ENCODE measurements at regions not wholly inside any gene's neighbourhood (a gene's known extent, or its start where the extent isn't known, plus 50 kb on each side); places are given as distances from the start of the nearest gene placed in this dataset.
"Not testable (repeated sequence)": the region's sequence is repeated elsewhere in the genome, so short reads cannot be mapped to it uniquely, and the experiment has no call there.

DNA sequence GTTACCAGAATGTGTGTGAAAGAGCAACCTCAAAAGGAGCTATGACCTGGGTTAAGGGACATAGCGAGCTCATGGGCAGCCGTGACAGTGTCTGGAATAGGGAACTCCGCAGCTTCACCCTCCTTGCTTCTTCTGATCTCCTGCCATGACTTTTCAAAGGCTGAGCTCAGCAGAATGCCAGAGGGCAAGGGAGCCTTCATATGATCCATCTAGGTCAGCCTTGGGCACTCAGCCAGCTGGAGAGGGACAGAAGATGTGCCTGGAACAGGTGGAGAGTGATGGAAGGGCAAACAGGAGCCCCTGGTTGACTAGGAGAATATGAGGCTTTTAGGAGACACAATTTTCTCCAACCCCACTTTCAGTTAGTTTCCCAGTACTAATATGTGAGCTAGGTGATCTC lies 352.8 kb upstream of the FRG2C start:
- DNase-seq (ENCODE audit: low read depth in 3 of 3, low spot score in 2 of 3) = not testable (repeated sequence)

DNA sequence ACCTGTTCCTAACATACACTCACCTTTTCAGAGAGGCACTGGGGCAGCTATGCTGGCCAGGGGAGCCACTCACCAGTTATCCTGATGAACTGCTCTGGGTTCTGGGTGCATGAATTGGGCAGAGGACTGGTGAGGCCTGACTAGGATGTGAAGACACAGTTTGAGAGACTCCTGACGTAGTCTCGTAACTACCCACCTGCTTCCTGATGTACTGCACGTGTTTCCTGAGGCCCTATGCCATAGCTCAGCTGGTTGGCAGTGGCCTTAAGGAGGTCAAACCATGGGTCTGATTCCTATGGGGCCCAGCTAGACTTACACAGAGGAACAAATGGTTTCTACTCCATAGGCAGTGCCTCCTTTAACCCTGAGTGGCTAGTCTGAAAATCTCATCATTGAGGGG lies 351.7 kb upstream of the FRG2C start:
- DNase-seq (ENCODE audit: low read depth in 3 of 3, low spot score in 2 of 3) = not testable (repeated sequence)

DNA sequence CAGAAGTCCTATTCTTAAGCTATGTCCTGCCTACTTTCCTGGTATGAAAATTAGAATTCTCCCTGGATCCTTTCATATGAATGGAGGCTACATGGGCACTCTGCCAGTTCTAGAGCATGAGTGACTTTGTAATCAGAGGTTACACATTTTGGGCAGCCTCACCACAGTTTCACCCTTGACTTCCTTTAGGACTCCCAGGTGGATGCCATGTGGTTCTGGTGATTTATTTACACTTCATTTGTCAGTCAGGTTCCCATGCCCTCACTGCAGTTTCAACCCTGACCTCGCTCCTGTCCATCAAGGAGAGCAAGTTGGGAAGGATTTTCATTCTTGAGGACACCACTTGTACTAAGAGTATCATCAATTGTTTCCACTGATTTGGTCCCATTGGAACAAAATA lies 344.4 kb upstream of the FRG2C start:
- not testable (repeated sequence) for DNase-seq (ENCODE audit: low read depth in 3 of 3, low spot score in 2 of 3)

DNA sequence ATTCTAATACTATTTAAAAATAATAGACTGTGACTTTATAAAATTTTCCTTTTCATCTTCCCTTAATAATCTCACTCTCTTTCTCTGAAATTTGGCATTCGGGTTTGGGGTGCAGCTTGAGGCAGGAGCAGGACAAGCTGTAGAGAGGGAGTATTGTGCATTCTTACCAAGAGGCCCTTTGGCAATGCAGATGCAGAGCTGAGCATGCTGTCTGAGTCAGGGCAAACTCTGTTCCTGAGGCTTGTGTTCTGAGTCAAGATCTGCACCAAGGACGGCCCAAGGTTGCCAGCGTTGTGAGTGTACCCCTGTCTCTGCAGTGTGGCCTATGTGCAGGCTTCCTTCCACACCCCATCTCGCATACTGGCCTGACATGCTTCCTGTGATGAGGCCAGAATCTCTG lies 343.8 kb upstream of the FRG2C start:
- DNase-seq (ENCODE audit: low read depth in 3 of 3, low spot score in 2 of 3) = no peak

DNA sequence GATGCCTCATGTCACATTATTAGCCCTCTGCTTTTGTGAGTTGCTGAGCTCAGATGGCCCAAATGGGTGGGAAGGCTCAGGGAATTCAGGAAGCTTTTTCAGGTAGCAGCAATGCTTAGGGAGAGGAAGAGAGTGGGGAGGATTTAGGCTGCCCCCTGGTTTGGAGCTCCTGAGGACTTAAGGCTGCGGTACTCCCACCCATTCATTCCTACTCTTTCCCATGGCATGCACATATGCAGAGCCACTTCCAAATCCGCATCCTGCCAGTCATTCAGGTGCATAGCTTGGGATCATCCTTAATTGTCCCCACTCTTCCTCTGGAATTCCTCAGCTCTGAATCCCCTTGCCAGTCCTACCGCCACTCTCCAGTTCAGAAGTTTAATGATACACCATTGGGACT lies 343.1 kb upstream of the FRG2C start:
- DNase-seq (ENCODE audit: low read depth in 3 of 3, low spot score in 2 of 3) = no peak

DNA sequence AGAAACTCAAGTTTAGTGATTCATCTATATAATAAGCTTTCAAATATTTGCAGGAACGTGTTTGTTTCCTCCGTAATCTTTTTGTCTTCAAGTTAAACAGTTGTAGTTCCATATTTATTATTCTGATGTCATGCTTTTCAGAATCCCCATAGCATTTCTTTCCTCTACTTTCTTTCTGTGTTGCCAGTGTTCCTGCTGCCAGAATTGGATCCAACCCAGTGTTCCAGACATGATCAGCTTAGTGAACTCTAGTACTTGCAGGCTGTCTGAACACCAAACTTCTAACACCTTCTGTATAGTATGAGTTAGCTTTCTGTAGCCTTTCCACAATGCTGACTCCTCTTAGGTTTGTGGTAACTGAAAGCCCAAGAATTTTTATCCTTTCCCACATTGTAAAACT lies 340.2 kb upstream of the FRG2C start:
- DNase-seq (ENCODE audit: low read depth in 3 of 3, low spot score in 2 of 3) = not testable (repeated sequence)

DNA sequence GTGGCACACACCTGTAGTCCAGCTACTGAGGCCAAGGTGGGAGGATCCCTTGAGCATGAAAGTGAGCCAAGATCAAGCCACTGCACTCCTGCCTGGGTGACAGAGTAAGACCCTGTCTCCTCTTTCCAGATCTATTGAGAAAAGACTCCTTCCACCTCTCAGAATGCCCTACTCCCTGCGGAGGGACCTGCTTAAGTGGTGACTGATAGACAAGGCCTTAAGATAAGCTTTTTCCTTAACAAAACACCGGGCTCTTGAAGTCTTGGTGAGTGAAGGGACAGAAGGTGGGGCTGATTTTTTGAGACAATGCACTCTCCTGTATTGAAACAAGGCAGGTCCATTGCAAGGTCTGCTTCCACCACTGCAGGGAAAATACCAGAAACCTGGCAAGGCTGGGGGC lies 338.4 kb upstream of the FRG2C start:
- DNase-seq (ENCODE audit: low read depth in 3 of 3, low spot score in 2 of 3) = no peak

DNA sequence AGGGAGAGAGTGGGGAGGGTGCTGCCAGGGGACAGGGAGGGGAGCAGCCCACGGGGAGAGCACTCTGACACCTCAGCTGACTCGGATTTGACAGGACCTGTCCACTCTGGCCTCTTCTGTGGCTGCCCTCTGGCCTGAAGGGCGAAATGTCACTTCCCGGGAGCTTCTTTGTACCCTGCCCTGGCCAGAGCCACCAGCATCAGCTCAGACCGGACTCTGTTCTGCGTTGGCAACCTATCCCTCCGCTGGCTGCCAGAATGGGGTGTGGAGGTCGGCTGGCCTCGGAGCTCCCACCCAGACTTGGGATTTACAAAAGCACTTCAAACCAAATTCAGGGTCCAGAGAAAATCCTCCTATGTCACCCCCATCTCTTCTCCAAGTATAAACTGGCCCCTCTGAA lies 336.7 kb upstream of the FRG2C start:
- no peak for DNase-seq (ENCODE audit: low read depth in 3 of 3, low spot score in 2 of 3)

DNA sequence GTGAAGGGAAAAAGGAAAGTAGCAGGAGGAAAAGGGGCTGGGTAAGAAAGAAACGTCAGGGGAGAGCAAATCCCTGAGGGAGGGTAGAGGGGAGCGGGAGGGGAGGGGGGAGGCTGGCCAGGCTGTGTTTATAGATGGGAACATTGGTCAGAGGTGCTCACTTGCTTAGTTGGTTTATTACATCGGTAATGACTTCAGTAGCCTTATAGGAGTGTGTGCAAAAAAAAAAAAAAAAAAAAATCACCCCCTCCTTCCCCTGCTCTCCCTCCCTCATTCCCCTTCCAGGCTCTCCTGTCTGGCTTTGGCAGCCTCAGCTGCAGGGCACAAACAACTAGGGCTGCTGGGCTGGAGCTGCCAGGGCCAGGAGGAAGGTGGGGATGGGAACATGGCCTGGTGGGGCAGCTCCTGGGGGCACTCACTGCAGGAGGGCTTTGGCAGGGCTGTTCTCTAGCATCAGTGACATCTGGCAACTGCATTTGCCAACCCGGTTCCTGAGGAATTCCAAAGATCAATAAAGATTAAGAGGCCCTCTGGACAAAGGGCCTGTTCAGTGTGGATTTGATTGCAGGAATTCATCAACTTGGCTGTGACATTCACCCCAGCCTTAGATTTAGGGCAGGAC lies 334.5 kb upstream of the FRG2C start:
- DNase-seq (ENCODE audit: low read depth in 3 of 3, low spot score in 2 of 3) = no peak

DNA sequence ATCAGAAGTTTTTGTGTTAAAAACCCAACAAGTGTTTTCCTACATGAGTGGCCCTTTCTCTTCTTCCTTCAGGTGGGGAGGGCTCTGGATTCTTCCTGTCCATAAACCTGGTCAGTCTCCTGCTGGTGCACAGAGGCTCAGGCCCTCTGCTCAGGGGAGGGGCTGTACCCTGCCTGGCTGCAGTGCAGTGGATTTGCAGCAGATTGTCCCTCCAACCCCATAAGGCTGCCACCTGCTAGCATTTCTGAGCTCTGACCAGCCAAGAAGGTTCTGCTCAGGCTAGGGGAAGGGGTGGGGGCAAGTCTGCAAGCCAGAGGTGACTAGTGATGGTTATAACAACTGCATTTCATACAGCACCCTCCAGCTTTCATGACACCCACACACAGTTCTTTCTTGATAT lies 333.7 kb upstream of the FRG2C start:
- not testable (repeated sequence) for DNase-seq (ENCODE audit: low read depth in 3 of 3, low spot score in 2 of 3)

DNA sequence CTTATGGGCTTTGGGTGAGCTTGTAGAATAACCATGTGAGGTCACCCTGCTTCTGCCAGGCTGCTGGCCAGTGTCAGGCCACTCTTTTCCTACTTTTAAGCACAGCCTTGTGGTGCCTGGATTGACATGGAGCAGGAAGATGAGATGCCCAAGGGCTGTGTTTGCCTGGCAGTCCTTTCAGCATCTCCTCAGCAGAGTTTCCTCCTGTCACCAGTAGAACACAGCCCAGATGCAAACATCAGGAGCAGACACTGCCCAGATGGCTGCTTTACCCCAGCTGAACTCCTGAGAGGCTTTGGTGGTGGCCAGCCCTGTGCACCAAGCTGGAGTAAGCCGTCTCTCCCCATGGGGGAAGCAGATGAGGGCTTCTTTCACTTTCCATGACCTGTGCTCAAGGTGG lies 332.0 kb upstream of the FRG2C start:
- DNase-seq (ENCODE audit: low read depth in 3 of 3, low spot score in 2 of 3) = not testable (repeated sequence)

DNA sequence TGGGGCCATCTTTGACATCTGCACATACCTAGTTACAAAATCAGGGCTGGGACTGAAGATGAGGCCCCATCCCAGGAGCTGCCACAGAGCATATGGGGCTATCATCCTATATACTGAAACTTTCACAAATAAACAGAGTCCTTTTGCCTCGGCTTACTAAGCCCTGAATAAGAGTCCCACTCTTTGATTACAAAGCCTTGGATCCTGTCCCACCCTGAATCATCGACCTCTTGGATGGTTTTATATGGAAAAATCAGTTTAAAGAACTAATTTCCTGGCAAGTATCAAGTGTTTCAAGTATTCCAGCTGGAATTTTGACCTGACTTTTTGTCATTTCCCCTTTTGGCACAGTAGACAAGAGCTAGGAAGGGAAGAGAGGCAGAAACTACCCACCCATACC lies 331.3 kb upstream of the FRG2C start:
- no peak for DNase-seq (ENCODE audit: low read depth in 3 of 3, low spot score in 2 of 3)

DNA sequence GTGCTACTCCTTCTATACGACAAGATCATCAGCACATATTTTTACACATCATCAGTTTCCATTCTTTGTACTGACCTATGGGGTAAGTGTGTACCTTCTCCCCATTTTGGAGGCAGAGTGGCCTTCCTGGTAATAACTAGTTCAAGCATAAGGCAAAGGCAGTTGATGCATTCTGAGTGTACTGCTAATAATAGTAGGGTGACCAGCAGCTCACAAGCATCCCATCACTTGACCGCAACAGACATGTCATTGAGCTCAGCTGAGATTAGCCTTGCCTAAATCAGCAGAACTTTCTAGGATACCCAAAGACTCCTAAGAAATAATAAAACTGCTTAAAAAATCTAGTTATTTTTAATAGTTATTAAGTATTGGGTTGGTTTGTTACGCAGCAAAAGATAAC lies 329.8 kb upstream of the FRG2C start:
- DNase-seq (ENCODE audit: low read depth in 3 of 3, low spot score in 2 of 3) = no peak

DNA sequence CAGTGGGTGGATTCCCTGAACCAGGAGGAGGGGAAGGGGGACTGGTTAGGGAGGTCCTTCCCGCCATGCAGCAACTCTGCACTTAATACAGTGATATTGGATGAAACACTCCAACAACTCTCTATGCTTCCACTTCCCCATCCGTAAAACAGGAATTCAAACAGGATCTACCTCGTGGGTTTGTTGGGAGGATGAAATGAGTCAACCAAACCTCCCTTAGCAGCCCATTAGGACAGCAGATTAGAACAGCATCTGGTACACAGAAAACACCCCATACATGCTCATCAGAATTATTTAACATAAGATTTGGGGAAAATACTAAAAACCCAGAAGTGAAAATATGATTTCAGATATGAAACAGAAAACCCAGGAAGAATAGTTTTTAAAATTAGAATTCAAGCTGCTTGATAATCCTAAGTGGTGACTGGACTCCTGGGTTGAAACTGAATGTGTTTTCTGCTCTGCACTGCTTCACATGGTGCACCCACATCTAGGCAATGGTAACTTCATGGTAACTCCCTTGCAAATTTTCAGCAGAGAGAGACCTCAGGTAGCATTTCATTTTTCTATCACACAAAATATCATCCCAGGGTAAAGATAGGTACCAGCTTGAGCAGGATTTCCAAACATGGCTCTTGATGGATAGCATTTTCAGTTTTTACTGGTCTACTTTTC lies 326.8 kb upstream of the FRG2C start:
- DNase-seq (ENCODE audit: low read depth in 3 of 3, low spot score in 2 of 3) = no peak

DNA sequence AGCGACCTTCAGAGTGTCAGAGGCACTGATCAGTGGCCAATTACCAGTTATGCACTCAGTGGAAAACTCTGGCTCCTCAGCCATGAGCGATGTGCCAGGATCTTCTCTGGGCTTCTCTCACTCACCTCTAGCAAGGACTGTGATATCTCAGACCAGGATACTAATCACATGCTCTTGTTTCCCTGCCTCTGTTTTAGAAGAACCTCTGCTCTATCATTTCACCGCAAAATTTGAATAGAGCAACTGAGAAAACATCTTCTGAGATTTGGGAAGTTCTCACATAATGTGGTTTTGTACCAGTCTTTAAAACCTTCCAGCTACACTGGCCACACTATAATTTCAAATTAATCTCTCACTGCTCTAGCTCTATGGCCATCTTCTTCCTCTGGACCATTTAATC lies 325.8 kb upstream of the FRG2C start:
- no peak for DNase-seq (ENCODE audit: low read depth in 3 of 3, low spot score in 2 of 3)

DNA sequence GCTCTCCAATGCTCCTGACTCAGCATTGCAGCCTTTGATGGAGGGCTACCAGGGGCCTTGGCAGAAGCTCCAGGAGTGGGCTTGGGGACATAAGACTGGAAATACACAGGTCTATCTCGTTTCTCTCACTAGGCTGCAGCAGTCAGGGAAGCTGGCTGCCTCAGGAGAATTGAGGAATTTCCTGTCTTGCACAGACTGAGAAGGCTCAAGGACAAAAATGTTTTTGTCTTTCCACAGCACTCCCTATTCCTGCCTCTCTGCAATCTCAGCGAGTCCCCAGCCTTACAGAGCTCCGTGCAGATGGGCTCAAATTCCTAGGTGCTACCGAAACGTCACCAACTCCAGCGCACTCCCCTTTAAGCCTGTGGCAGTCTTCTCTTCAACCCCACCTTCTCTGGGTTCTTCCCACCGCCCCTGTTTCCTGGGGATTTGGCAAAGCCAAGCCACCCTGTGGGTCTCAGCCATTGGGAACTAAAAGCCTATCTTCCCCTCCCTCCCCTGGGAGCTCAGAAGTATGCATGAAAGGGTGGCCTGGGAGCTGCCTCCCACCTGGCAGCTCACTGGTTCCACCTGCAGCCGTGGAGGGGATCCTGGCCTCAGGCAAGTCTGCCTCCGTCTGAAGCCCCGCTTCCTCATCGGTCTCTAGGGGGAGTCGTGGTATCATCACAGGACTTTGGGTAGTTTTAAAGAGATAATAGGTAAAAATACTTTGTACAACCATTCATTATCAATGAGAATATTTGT lies 322.6 kb upstream of the FRG2C start:
- no peak for DNase-seq (ENCODE audit: low read depth in 3 of 3, low spot score in 2 of 3)

DNA sequence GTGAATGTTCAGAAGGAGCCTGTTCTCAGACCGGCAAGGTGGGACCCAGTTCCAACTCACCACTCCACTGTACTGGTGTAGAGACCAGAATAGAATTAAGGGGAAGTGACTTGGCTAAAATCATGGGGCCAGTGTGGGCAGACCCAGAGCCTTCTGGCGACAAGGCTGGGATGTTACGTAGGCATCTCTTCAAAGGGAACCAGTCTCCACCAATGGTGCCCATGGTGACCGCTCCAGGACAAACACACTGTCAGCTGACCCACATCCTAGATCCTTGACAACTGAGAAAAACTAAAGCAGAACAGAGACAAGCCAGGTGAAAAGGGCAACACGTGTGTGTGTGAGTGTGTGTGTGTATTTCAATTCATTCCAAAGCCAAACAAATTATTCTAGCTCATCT lies 321.7 kb upstream of the FRG2C start:
- no peak for DNase-seq (ENCODE audit: low read depth in 3 of 3, low spot score in 2 of 3)

DNA sequence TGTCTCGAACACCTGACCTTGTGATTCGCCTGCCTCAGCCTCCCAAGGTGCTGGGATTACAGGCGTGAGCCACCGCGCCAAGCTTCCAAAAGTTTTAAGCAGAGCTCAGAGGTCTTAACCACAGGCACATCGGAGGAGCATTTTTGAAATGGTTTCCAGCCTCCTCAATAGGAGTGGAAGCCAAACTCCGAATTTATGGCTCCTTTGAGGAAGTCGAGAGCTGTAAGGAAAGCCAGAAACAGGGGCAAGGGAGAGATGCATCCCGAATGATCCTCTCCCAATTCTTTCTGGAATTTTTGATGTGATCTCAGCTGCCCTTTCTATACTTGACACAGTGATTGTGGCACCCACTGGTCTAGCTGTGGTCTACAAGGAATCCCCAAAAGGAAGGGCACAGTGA lies 313.6 kb upstream of the FRG2C start:
- not testable (repeated sequence) for DNase-seq (ENCODE audit: low read depth in 3 of 3, low spot score in 2 of 3)

DNA sequence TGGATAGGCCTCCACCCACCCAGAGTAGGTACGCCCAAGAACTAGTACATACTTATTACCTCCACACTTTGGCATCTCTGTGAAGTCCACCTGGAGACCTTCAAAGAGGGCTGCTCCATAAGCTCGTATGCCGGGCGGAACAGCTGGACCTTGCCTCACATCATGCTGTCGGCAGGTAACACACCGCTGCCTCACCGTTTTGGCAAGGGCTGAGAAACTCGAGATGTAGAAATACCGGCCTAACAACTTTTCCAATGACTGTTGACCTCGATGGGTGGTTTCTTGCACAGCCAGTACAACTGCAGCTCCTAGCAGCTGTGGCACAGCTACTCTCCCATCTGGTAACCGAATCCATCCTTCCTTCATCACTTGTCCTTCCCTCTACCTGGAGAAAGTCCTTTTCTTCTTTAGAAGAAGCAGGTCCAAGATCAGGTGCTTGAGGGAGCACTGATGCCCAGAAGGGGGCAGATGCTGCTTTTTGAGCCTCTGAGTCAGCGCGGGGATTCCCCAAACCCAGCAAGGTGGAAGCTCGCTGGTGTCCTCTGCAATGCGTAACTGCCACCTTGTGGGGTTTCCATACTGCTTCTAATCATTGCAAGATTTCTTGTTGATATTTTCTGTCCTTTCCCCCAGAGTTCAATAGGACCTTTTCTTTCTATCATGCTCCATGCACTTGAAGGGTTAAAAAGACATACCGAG lies 301.9 kb upstream of the FRG2C start:
- DNase-seq (ENCODE audit: low read depth in 3 of 3, low spot score in 2 of 3) = peak in 1 of 3 donors; percentile 21

DNA sequence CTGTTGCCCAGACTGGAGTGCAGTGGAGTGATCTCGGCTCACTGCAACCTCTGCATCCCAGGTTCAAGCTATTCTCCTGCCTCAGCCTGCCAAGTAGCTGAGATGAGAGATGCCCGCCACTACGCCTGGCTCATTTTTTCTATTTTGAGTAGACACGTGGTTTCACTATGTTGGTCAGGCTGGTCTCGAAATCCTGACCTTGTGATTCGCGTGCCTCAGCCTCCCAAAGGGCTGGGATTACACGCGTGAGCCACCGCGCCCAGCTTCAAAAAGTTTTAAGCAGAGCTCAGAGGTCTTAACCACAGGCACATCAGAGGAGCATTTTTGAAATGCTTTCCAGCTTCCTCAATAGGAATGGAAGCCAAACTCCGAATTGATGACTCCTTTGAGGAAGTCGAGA lies 291.2 kb upstream of the FRG2C start:
- DNase-seq (ENCODE audit: low read depth in 3 of 3, low spot score in 2 of 3) = not testable (repeated sequence)

DNA sequence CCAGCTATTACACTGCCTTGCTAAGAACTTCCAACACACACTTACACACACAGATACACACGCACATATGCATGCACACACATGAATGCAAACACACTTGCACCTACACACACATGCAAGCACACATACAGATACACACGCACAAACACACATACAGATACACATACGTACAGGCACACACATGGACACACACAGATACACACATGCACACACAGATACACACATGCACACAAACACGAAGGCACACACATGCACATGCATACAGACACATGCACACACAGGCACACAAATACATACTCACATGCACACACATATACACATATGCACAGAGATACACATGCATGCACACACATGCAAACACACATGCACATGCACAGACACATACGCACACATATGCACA lies 284.3 kb upstream of the FRG2C start:
- DNase-seq (ENCODE audit: low read depth in 3 of 3, low spot score in 2 of 3) = not testable (repeated sequence)
